GM21529 (cell line): ENCODE measurements at regions not wholly inside any gene's neighbourhood (a gene's known extent, or its start where the extent isn't known, plus 50 kb on each side); places are given as distances from the start of the nearest gene placed in this dataset.
A peak's percentile ranks its signal among the peaks of the same experiment; 100 is the strongest.
"Not testable (repeated sequence)": the region's sequence is repeated elsewhere in the genome, so short reads cannot be mapped to it uniquely, and the experiment has no call there.

Experiments used
- ATAC-seq: cut with Tn5 transposase; IDR thresholded peaks from one replicate; pipeline ENCODE4 v1.9.1; 2021; ENCODE audit not compliant: unreplicated experiment

DNA sequence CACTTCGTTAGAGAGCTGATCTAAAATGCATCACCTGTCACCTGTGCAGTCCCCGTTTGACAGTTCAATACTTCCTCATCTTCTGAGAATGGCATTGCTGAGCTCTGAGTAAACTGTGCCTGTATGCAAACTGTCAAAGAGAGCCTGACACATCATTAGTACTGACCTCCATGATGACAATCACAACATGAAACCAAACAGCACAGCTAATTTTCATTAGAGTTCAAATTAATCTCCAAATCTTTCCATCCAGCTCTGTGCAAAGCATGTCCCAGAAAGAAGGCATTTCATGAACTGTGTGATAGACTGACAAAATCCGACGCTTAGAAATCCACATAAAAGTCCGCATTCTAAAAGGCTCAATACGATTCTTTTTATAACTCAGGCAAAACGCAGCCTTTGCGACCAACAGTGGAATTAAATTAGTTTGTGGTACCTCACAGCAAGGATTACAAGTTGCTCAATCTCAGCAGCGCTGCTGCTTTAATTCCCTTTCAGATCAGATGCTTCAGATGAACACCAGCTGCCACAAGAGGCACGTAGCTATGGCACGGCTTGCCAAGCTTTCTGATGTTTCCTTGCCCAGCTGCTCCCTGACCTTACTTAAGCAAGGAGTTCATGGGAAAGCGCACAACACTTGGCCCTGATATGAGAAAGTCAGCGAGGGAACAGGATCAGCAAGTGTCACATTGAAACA, 765.5 kb upstream of the PRMT6 start:
- no peak for ATAC-seq

DNA sequence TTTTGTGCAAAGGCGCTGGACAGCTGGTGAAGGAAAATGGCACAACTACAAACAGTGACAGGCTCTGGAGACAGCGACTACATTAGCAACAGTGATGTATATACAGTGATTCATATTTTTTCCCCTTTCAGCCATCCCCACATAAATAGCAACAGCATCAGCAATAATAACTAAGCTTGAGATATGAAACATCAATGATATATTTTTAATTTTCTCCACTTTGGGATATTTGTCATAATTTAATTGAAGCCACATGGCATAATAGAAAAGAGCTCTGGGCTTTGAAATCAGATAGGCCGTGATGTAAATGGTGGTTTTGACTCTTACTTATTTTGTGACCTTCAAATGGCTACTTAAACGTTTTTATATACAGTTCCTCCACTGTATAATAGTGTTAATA, 764.3 kb upstream of the PRMT6 start:
- no peak for ATAC-seq

DNA sequence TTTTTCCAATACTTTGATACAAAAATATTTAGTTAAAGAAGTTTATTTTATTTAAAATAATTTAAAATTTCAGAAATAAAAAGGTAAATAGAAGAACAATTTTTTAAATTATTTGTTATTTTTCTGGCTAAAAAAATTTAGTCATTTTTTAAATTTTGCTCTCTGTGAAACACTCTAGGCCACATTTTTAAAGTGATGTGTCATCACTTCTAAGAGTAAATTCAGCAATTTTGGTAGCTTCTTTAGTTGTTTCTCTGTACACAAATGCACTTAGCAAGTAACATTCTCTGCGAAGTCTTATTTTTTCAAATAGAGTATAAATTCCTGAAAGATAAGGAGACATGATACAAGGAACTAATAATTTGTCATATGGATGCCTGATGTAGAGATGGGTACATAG, 760.0 kb upstream of the PRMT6 start:
- no peak for ATAC-seq

DNA sequence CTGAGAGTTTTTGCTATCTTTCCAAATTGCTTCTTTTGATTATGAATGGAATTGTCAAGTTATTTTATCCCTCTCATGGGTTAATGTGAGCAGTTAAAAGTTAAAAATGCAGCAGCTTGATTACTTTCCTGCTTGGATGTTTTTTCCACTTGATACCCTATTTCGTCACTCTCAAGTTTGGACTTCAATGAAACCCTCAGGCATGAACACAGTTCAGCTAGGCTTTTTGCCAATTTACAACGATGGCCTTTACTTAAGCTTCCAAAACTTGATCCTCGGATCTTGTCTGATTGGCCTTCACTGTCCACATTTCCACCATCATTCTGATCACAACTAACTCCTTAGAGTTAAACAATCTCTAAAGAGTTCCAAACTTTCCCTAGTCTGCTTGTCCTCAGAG, 752.4 kb upstream of the PRMT6 start:
- no peak for ATAC-seq

DNA sequence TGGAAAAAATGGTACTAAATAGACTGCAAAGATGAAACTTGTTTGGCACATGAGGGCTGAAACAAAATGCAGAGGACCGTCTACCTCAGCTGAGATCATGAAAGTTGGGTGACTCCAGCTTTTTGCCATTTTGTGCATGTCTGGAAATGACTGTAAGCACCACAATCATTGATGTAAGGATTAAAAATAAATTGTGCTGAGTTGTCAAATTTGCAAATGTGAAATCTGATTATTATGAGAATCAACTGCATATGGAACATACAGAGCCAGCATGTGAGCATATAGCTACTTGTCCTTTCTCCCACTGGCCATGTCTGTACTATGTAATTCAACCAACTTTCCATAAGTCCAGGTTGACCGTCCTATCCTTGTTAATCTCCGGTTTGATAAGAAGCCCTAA, 736.9 kb upstream of the PRMT6 start:
- no peak for ATAC-seq

DNA sequence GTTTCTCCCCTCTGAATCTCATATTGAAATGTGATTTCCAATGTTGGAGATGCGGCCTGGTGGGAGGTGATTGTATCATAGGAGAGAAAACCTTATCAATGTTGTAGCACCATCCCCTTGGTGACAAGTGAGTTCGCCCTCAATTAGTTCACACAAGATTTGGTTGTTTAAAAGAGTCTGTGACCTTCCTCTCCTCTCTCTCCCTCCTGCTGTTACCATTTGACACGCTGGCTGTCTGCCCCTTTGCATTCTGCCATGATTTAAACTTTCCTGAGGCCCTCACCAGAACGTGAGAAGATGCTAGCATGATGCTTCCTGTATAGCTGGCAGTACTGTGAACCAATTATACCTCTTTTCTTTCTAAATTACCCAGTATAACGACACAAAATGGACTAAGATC, 730.9 kb upstream of the PRMT6 start:
- ATAC-seq, result no peak

DNA sequence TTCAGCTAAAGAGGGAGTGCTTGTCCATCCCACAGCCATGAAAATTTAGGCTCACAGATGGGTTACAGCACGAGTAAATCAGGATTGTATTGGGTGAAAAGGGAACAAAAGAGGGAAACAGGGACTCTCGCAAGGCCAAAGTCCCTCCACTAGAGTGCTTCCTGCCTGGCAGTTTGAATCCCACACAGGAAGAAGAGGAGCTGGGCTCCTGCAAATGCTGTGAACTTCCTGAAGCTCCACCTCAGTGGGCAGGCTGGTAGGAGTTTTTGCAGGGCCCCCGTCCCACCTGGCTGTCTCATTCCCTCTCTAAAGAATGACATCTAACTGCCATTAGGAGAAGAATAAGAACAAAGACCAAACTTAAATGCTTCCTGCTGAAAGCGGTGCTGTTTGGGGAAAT, 712.0 kb upstream of the PRMT6 start:
- no peak for ATAC-seq

DNA sequence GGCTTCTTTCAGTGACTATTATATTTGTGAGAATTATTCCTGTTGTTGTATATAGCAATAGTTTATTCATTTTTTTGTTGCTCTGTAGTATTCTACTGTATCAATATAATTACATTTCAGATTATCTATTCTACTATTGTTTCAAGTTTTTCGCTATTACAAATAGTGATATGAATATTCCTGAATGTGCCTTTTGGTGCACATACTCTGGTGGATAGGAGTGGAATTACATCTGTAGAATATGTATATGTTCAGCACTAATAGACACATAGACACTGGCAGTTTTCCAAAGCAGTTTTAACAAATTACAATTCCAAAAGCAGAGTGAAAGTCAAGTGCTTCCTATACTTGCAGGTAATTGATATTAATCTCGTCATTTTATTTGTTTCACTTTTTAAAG, 696.2 kb upstream of the PRMT6 start:
- peak; percentile 52 for ATAC-seq

DNA sequence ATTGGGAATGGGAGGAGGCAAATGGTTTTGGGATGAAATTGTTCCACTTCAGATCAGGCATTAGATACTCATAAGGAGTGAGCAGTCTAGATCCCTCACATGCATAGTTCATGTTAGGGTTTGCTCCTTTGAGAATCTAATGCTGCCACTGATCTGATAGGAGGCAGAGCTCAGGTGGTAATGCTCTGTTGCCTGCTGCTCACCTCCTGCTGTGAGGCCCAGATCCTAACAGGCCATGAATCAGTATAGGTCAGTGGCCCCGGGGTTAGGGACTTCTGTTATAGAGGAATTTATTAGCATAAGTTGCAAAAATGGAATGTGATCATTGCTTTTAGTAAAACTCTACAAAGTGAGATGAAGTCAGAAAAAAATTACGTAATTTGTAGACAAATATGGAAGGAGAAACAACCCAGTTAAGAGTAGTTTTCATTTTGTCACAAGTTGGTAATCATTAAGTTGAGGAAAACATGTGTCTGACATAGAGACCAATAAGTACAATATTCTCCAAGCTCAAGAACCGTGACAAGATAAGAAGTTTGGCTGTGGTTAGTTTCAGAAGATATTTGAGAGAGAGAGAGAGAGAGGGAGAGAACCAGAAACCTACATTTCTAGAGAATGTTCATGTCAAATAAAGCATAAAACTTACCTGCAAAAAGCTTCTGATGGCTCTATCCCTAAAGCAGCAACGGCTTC, 689.7 kb upstream of the PRMT6 start:
- ATAC-seq, result no peak

DNA sequence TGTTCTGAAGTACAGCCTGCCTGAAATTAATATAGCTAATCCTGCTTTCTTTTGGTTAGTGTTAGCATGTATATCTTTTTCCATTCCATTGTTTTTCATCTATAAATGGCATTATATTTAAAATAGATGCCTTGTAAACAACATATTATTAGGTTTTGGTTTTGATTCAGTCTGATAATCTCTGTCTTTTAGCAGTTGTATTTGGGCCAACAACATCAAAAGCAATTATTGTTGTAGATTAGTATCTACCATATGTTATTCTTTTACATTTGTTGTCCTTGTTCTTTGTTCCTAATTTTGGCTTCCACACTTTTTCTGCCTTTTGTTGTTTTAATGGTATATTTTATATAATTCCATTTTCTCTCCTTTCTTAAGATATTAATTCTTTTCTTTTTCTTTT, 678.2 kb upstream of the PRMT6 start:
- no peak for ATAC-seq

DNA sequence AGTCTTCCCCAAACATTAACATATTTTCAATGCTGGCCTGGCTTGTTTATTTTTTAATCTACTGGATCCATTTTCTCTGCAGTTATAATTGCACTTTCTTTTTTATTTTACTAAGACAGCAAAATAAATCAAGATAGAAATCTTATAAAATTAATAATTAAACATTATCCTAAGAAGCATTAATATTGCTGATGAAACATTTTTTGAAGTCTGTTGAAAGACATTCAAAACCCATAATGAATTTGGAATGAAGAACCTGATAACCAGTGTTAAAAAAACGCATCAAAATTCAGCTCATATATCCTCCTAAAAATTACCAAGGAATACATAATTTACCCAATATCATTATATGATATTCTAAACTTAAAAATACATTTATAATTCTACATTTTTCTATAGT, 675.7 kb upstream of the PRMT6 start:
- no peak for ATAC-seq

DNA sequence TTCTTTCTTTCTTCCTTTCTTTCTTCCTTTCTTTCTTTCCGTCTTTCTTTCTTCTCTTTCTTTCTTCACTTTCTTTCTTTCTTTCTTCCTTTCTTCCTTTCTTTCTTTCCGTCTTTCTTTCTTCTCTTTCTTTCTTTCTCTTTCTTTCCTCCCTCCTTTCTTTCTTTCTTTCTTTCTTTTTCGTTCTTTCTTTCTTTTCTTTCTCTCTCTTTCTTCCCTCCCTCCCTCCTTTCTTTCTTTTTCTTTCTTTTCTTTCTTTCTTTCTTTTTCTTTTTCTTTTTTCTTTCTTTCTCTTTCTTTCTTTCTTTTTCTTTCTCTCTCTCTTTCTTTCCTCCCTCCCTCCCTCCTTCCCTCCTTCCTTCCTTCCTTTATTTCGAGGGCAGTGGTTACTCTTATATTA, 667.3 kb upstream of the PRMT6 start:
- ATAC-seq, result not testable (repeated sequence)

DNA sequence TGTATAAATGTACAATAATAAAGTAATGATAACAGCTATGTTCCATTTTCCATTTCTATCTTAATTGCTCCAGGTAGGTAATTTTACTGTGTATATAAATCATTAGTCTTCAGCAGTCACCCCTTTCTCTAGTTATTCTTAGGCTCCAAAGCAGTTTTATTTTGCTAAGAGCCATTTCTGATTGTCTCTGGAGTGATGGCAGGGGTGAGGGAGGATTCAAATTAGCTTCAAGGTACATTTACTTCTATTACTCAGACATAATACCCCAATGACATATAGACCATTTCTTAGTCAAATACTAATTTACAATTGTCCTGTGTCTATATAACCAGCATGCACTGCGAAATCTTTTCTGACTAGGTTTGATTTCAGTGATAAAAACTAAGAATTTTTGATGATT, 663.4 kb upstream of the PRMT6 start:
- ATAC-seq, result no peak

DNA sequence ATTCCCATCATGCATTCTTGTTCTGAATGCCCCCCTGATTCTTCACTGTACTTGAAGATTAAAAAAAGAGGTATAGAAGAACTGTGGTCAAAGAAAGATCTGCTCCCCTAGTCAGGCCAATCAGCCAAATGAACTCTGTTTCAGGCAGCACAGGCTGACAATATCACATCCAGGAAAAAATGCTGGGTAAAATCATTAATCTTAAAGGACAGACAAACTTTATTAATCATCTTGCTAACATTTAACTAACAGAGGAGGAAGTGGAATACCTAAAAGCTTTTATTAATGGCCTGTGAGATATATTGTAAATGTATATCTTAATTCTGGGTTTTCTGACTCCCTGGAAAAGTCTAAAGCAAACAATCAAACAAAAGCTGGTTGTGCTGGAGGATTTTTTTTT, 660.5 kb upstream of the PRMT6 start:
- ATAC-seq, result no peak

DNA sequence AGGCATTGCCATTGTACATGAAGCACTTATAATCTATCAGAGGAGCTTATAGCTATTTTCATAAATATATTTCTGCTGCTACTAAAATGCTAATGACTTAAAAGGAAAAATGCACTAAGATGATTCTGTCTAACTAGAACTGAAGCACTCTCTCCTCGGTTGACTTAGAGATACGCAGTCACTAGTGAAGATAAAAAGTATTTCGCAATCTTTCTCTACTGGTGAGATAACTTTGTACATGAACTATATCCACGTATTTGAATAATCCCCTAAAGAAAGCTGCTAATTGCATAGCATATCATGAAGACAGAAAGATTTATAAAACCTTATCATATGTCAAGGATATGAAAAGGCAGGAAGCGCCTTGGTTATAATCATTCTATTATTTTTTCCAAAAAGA, 658.1 kb upstream of the PRMT6 start:
- ATAC-seq, result no peak

DNA sequence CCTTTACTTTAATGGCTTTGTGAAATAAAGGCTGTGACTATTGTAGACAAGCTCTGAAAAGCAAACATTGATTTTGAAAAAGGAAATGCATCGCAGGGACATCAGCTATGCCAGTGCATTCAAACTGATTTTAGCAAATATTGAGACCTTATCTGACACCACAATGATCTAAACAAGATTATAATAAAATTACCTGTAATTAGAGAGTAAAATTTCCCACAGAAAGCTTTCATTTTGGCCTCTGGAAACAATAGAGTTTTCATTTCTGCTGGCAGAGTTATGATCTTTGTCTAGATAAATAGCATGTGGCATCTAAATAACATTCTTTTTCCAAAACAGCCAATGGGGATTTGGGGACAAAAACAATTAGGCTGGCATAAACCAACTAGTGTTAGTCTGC, 650.4 kb upstream of the PRMT6 start:
- no peak for ATAC-seq

DNA sequence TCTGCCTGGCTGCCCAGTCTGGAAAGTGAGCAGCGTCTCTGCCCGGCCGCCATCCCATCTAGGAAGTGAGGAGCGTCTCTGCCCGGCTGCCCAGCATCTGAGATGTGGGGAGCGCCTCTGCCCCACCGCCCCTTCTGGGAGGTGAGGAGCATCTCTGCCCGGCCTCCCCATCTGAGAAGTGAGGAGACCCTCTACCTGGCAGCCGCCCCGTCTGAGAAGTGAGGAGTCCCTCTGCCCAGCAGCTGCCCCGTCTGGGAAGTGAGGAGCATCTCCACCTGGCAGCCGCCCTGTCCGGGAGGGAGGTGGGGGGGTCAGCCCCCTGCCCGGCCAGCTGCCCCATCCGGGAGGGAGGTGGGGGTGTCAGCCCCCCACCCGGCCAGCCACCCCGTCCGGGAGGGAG, 644.2 kb upstream of the PRMT6 start:
- ATAC-seq, result not testable (repeated sequence)

DNA sequence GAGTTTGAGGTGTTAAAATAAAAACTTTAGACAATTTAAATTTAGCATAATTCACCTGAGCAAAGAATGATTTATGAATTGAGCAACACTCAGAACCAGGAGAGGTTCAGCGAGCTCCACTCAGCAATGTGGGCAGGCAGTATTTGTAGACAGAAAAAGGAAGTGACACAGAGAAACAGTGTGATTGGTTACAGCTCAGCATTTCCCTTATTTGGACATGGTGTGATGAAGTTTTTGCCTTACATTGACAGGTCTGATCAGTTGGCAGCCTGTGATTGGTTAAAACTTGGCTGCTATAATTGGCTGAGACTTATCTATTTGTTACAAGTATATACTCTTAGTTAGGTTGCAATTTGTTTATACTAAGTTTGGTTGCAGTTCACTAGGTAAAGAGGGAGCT, 621.2 kb upstream of the PRMT6 start:
- ATAC-seq, result no peak

DNA sequence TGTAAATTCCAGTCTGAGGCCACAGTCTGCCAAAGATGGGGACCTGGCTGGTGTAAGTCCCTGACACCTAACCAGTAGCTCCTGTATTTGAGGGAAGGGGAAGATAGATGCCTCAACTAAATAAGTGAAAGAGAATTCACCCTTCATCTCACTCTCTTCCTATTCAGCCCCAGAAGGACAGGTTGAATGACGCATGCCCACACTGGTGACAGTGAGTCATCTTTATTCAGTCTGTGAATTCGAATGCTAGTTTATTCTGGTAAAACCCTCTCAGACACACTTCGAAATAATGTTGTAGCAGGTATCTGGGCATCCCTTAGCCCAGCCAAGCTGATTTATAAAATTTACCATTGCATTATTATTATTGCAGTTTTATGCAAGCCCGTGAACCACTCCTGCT, 617.0 kb upstream of the PRMT6 start:
- no peak for ATAC-seq

DNA sequence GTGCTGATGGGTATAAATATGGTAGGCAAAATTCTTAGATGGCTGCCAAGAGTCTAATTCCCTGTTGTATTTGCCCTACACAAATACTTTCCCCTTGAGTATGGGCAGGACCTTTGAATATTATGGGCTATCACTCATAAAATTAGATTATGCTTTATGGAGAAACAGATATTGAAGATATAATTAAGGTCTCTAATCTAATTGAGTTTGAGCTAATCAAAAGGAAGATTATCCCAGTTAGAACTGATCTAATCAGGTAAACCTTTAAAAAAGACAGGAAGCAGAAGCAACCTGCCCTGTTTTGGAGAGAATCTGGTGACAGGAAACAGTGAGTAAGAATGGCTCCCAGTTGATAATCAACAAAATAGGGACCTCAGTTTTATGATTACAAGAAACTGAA, 609.0 kb upstream of the PRMT6 start:
- ATAC-seq, result no peak

DNA sequence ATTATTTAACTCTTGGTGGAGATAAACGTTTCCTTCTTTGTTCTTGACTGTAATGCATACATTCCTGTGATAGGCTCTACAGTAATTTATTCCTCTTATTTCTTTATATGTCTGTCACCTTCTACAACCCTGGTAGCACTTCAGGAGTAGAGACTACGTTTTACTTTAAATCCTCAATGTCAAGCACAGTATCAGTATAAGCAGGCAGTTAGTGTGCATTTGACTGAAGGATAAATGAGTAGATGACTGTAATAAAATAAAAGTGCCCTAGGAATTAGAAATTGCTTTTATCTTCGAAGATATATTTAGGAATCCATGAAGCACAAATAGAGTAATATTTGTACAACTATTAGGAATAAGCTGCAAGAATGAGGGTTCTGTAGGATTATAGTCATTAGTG, 599.6 kb upstream of the PRMT6 start:
- ATAC-seq, result no peak

DNA sequence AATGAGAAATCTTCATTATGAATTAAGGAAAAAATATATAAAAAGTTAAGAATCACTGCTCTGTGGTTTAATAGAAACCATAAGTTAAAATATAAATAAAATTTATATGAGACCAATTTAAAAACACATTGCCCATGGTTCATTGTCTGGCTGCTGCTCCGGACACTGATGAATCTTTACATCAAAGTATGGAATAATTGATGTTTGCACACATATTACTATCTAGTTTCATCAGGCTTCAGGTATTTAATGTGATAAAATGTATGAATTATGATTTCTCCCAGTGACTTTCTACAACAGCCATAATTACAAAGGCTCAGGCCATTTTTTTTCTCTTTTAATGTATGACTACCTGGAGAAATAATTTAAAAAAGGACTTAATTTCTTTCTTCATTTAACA, 599.1 kb upstream of the PRMT6 start:
- no peak for ATAC-seq

DNA sequence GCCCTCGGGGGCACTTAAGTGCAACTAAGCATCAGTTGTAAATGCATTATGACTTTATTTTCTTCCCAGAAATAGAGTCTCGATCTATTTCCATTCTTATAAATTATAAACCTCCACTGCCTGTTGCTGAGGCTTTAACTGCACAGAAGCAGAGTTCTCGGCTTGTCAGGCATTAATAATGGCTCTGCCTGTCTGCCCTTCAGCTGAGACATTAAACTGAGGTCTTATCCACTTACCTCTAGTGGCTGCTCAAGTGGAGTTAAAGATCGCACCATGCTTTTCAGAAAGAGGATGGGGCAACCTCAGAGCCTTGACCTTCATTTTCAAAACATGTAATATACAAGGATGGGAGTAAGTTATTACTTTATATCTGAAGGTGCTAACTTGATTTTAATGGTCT, 597.6 kb upstream of the PRMT6 start:
- ATAC-seq, result no peak
